MV-4-11 (cell line): ENCODE measurements at regions not wholly inside any gene's neighbourhood (a gene's known extent, or its start where the extent isn't known, plus 50 kb on each side); places are given as distances from the start of the nearest gene placed in this dataset.
"Not testable (repeated sequence)": the region's sequence is repeated elsewhere in the genome, so short reads cannot be mapped to it uniquely, and the experiment has no call there.

Source experiments
- DNase-seq: peaks from one replicate; lab custom pipeline; 2025; lab: John Stamatoyannopoulos, UW

DNA sequence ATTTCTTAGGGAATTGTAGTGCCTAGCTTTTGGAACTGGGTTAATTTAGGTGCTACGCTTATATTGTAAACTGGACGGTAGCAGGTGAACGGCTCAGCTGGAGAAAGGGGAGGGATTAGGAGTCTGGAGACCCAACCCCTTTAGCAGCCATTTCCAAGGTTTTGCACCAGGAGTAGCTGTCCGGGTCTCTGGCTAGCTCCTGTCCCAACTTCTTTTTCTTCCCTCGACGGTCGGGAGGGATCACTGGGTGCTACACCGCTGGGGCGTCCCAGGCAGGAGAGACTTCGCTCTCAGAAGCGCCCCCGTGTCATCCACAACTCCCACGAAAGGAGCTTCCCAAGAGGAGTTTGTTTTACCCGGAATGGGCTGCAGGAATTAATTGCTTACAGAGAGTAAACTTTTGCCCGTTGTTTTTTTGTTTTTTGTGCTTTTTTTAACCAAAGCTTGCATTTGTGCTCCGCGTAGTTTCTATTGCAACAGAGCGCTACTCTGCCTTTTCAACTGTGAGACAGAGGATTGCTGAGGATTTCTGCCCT is 1640.9 kb upstream of the C9orf72 start:
- DNase-seq, result no peak

DNA sequence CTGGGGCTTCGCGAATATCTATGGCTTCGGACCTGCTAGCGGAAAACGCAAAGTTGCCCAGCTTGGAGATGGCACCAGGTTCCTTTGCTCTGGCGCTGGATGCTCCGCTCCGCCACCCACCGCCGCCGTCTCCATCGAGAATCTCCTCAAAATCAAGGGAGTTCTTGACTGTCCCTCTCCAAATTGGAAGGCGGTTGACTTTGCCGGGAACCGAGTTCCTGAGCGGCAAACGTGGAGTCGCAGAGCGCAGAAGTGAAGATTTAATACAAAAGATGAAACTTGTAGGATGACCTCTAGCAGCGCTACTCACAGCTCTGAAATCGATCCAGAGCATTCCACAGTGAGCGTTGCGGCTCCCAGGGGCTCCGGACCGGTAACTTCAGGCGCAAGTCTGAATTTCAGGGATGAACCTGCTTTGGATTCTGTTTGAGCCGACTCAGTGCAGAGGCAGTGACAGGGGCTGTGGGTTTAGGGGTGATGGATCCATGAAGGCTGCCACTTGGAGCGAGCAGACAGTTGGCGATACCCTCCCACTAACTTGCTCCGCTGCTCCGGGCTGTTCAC is 1641.5 kb upstream of the C9orf72 start:
- no peak for DNase-seq

DNA sequence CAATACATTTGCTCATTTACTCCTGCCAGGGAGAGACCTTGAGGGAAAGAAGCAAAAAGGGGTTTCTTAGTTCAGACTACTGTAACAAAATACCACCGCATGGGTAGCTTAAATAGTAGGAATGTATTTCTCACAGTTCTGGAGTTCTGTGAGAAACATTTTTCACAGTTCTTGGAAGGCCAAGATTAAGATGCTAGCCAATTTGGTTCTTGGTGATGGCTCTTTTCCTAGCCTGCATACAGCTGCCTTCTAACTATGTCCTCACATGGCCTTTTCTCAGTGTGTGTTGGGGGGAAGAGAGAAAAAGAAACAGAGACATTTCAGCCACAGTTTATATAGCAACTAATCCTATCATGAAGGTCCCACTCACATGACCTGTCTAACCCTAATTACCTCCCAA is 1644.7 kb upstream of the C9orf72 start:
- DNase-seq, result no peak

DNA sequence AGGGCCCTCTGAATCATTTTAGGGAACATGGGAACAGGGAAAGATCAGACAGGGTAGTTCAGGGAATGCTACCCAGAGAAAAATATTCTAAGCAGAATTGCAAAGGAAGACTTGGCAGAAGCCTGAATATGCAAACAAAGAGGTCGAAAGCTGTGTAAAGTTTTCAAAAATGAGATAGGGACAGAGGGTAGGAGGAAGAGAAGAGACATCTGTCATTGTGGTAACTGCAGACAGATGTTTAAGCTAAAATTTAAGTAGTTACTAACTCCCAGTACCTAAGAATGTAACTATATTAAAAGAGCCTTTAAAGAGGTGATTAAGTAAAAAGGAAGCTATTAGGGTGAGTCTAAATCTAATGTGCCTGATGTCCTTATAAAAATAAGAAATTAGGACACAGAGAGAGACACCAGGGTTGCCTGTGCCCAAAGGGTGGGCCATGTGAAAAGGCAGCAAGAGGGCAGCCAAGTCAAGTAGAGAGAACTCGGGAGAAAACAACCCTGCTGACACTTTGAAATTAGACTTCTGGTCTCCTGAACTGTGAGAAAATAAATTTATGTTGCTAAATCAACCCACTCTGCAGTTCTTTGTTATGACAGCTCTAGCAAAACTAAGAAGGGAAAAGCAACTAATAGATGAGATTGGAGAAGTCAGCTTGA is 1647.4 kb upstream of the C9orf72 start:
- no peak for DNase-seq

DNA sequence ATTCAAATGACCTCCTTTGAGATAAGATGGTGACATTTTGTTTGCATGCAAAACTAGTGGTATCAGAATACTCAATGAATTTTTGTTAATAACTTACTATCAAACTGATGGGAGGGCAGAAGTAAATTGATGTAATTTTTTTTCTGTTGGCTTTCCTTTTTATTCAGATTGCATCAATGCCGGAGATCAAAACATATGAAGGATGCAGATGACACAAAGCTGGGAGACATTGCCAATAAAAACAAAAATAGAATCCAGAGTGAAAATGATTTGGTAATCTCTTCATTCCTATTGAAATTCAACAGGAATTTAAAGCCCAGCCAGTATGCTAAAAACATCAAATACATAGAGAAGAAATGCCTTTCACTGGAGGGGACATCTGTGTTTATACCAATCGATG is 1655.3 kb upstream of the C9orf72 start:
- no peak for DNase-seq

GRCh38 chr9:29230931-29231330 is 1657.7 kb upstream of the C9orf72 start:
- DNase-seq, result no peak

GRCh38 chr9:29233193-29233592 is 1659.9 kb upstream of the C9orf72 start:
- DNase-seq, result no peak

DNA sequence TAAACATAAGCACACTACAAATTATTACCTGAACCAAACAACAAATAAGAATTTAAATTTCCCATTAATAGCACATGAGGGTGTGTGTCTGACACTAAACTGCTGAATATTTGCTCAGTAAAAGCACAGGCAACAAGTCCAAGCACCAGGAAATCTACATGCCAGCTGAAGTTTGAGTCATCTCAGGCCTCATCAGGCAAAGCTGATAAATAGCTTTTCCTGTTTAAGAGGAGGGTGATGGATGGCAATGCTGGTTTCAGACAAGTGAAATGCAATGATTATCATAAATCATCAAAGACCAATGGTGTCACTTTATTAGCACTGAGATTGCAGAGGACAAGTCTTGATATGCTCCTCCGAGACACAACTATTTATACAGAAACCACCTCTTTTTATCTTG is 1668.0 kb upstream of the C9orf72 start:
- DNase-seq, result no peak

DNA sequence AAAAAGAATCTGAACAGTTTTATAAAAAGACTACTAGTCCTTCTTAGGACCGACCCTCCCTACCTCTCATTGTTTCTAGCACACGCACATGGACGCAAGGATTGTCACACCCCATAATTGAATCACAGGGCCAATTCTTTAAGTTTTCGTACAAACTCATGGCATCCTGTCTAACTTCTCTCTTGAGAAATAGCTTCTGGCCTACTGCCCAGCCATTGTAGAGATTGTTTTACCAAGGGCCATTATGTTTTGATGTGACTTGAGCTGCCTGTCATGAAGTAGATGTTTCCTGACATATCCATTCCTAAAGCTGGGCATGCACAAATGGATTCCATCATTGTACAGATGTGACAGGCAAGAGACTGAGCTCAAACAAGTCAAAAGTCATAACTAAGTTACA is 1672.1 kb upstream of the C9orf72 start:
- no peak for DNase-seq

DNA sequence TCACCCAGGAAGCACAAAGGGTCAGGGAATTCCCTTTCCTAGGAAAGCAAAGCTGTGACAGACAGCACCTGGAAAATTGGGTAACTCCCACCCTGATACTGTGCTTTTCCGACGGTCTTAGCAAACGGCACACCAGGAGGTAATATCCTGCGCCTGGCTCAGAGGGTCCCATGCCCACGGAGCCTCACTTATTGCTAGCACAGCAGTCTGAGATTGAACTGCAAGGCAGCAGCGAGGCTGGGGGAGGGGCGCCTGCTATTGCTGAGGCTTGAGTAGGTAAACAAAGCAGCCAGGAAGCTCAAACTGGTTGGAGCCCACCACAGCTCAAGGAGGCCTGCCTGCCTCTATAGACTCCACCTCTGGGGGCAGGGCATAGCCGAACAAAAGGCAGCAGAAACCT is 1697.1 kb upstream of the C9orf72 start:
- DNase-seq, result not testable (repeated sequence)

DNA sequence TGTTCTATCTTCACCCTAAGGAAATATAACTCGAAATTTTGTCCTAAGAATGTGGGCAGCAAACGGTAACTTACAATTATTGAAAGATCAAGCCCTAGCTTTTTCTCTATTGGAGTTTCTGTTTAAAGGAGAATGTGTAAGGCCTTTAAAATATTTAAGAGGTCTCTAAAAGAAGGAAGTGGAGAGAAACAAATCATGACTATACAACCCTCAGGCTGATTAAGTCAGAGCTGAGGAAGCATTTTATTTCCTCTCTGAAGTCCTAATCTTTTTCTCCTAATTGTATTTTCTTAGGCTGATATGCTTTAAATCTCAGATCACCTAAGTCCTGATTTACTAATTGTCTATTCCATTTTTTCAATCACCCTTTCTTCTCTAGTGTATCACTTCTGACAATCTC is 1708.8 kb upstream of the C9orf72 start:
- DNase-seq, result peak; percentile 66

GRCh38 chr9:29285818-29286217 is 1712.5 kb upstream of the C9orf72 start:
- peak; percentile 43 for DNase-seq

DNA sequence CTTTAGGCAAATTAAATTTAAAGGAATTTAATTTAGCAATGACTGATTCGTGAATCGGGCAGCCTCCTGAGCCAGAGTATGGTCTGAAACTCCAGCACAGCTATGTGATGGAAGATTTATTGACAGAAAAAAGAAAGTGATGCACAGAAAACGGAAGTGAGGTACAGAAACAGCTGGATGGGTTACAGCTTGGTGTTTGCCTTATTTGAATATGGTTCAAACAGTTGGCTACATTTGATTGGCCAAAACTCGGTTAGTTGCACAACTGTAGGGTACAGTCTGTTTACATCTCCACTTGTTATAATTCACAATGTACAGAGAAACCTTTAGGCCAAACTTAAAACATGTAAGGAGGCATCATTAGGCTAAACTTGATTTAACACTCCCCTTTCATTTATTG is 1716.1 kb upstream of the C9orf72 start:
- DNase-seq, result peak; percentile 90

DNA sequence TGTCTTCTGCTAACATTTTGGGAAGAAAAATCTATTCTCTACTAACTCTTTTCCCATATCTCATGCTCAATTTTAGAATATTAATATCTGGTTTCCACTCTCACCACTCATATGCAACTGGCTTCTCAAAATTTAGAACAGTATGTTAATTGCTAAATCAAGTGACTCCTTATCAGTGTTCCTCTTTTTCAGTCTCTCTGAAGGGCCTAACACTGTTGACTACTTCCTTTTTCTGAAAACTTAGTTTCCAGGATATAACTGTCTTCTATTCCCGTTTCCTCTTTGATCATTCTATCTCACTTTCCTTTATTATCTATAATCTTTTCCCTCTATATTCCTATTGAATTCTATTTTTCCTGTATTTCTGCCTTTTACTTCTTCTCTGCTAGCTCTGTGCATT is 1717.2 kb upstream of the C9orf72 start:
- DNase-seq, result peak; percentile 95

GRCh38 chr9:29297592-29297991 is 1724.3 kb upstream of the C9orf72 start:
- DNase-seq, result peak; percentile 72

- DNase-seq, result no peak
Measured at GRCh38 chr9:29311221-29311620, 1737.9 kb upstream of the C9orf72 start.

GRCh38 chr9:29312327-29312726 is 1739.0 kb upstream of the C9orf72 start:
- no peak for DNase-seq

- DNase-seq, result no peak
Measured at GRCh38 chr9:29319736-29320513, 1746.6 kb upstream of the C9orf72 start.

GRCh38 chr9:29322240-29322639 is 1749.0 kb upstream of the C9orf72 start:
- DNase-seq, result peak; percentile 57

DNA sequence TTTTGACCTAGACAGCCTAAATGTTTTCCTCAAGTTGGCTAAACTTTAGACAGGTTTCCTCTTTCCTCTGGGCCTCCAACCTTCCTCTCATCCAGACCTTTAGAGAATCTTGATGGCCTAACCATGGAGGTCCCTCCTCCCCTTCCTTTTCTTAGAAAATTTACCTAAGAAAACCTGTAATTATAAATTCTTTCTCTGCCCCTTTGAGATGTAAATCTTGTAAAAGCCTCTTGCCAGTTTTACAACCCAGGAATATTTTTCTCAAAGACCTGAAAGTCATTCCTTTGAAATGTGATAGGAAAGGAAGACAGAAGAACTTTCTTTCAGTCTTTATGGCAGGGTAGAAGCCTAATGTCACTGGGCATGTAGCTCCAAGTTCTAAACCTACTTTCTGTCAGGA is 1752.6 kb upstream of the C9orf72 start:
- DNase-seq, result no peak

DNA sequence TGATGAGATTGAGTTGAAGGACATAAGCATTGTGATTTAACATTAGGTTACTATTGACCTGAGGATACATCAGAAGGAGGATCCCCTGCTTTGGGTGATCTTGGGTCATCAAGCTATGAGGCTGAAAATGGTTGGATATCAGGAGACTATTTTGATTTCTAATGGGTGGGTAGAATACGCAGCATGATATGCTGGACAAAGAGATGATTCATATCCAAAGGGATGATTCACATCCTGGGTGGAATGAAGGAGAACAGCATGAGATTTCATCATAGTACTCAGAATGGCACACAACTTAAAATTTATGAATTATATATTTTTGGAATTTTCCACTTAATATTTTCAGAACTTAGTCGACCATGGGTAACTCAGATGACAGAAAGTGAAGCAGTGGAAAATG is 1759.5 kb upstream of the C9orf72 start:
- no peak for DNase-seq

DNA sequence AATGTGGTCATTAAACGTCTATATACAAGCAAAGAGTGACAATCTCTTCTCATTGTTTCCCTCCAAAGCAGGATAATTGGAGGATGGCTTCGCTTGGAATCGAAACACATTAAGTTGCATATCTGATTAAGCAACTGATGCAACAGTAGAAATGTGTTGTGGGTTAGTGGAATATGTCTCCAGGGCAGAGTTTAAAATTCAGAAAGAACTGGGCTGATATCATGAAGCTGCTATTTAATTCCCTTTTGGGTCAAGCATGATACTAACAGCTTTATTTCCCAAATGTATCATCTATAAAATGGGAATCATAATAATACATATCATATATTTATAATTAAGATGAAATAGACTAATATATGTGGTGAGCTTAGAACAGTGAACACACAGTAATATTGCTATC is 1763.0 kb upstream of the C9orf72 start:
- no peak for DNase-seq

- DNase-seq, result no peak
Measured at GRCh38 chr9:29339387-29339786, 1766.1 kb upstream of the C9orf72 start.
